Tibial nerve (tissue), 4 donors: ENCODE measurements at regions not wholly inside any gene's neighbourhood (a gene's known extent, or its start where the extent isn't known, plus 50 kb on each side); places are given as distances from the start of the nearest gene placed in this dataset.

ENCODE experiments used
- DNase-seq, 2 donors: peaks; one replicate each; pipeline ENCODE4 v3.0.0-alpha.2; 2019; ENCODE audit warnings: low spot score in 2 of 2
- H3K27ac ChIP-seq, 4 donors: fragments of 200-600 bp; sonication (generic) in 3 of 4; one replicate each; pipeline ENCODE4 v1.5.1; 2017 to 2019; ENCODE audit warnings: mild to moderate bottlenecking in 1 of 4
- H3K27me3 ChIP-seq, 2 donors: fragments of 200-600 bp; sonication (generic) in 1 of 2; one replicate each; pipeline versions ENCODE4 v1.5.1 to v1.6.0; 2017 to 2019
- H3K36me3 ChIP-seq, 3 donors: fragments of 200-600 bp; sonication (generic); one replicate each; pipeline ENCODE4 v1.5.1; 2018 to 2019
- H3K4me1 ChIP-seq, 4 donors: fragments of 200-600 bp; sonication (generic) in 3 of 4; one replicate each; pipeline ENCODE4 v1.5.1; 2017 to 2019
- H3K4me3 ChIP-seq, 4 donors: fragments of 200-600 bp; sonication (generic) in 3 of 4; one replicate each; pipeline ENCODE4 v1.5.1; 2017 to 2019; ENCODE audit warnings: mild to moderate bottlenecking in 1 of 4, moderate library complexity in 1 of 4
- H3K9me3 ChIP-seq, 4 donors: fragments of 200-600 bp; sonication (generic) in 3 of 4; one replicate each; pipeline ENCODE4 v1.5.1; 2017 to 2019
- EP300 ChIP-seq, 2 donors: sonication (generic); formaldehyde crosslinking; IDR thresholded peaks; one replicate each; pipeline ENCODE4 v1.6.1; 2017; ENCODE audit warnings: antibody characterized with exemption in 2 of 2, mild to moderate bottlenecking in 1 of 2
- POLR2A ChIP-seq, 2 donors: fragments of 450-650 bp; IDR thresholded peaks; one replicate each; pipeline ENCODE4 v1.6.1; 2017; ENCODE audit warnings: antibody characterized with exemption in 2 of 2, mild to moderate bottlenecking in 2 of 2, moderate library complexity in 2 of 2
- WGBS, 2 donors: methylation state at CpG; one replicate each; pipeline ENCODE4 v1.1.5; 2018; 5-methylcytosine and 5-hydroxymethylcytosine counted together
- TF ChIP-seq, protein P1 (sequence below), 5 experiments: fragments of 200-600 bp in 3 of 5; fragments of 450-650 bp in 2 of 5; sonication (generic) in 3 of 5; IDR thresholded peaks; one replicate each; pipeline ENCODE4 v1.5.1; 2016 to 2019; ENCODE audit warnings: antibody characterized with exemption in 5 of 5, mild to moderate bottlenecking in 3 of 5, moderate library complexity in 2 of 5

- TF ChIP-seq EP300 (IDR thresholded peaks at IDR 0.05) = no peak
- TF ChIP-seq POLR2A (IDR thresholded peaks at IDR 0.05) = no peak
- Histone ChIP-seq H3K4me1 (no peaks in the 10 kb centered on the region), H3K4me3 (no peak overlapping the region), H3K36me3 (no peaks in the 10 kb centered on the region), H3K27ac (no peak overlapping the region), H3K27me3 (no peaks in the 10 kb centered on the region), H3K9me3 (no peaks in the 10 kb centered on the region)
- 51 to 59% methylated on average over 3 of the region's 3 CpGs for WGBS, 2 donors
- no peak for DNase-seq
Observed at GRCh38 chr10:64546073-64546472, 1024.9 kb downstream of the REEP3 start.

- H3K36me3 ChIP-seq = no peaks in the 10 kb centered on the region
- DNase-seq = no peak
- H3K4me1 ChIP-seq = no peaks in the 10 kb centered on the region
- no peaks in the 10 kb centered on the region for H3K9me3 ChIP-seq
- TF ChIP-seq POLR2A (IDR thresholded peaks at IDR 0.05) (no peak), EP300 (IDR thresholded peaks at IDR 0.05) (no peak)
- TF ChIP-seq, protein P1, sequence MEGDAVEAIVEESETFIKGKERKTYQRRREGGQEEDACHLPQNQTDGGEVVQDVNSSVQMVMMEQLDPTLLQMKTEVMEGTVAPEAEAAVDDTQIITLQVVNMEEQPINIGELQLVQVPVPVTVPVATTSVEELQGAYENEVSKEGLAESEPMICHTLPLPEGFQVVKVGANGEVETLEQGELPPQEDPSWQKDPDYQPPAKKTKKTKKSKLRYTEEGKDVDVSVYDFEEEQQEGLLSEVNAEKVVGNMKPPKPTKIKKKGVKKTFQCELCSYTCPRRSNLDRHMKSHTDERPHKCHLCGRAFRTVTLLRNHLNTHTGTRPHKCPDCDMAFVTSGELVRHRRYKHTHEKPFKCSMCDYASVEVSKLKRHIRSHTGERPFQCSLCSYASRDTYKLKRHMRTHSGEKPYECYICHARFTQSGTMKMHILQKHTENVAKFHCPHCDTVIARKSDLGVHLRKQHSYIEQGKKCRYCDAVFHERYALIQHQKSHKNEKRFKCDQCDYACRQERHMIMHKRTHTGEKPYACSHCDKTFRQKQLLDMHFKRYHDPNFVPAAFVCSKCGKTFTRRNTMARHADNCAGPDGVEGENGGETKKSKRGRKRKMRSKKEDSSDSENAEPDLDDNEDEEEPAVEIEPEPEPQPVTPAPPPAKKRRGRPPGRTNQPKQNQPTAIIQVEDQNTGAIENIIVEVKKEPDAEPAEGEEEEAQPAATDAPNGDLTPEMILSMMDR (IDR thresholded peaks at IDR 0.05) = no peak
- no peaks in the 10 kb centered on the region for H3K27me3 ChIP-seq
- H3K4me3 ChIP-seq = no peak overlapping the region
- WGBS, 2 donors = 84 to 89% methylated on average over 3 of the region's 3 CpGs
- H3K27ac ChIP-seq = no peak overlapping the region
Observed at GRCh38 chr10:64547168-64547567, 1026.0 kb downstream of the REEP3 start.

- no peak for DNase-seq
- H3K27ac ChIP-seq = no peak overlapping the region
- H3K9me3 ChIP-seq = no peaks in the 10 kb centered on the region
- H3K4me3 ChIP-seq = no peak overlapping the region
- TF ChIP-seq POLR2A (IDR thresholded peaks at IDR 0.05) (no peak), EP300 (IDR thresholded peaks at IDR 0.05) (no peak)
- TF ChIP-seq, protein P1 (IDR thresholded peaks at IDR 0.05) = no peak
- no peaks in the 10 kb centered on the region for H3K36me3 ChIP-seq
- WGBS, 2 donors = 61 to 80% methylated on average over 5 of the region's 5 CpGs
- no peaks in the 10 kb centered on the region for H3K27me3 ChIP-seq
- H3K4me1 ChIP-seq = no peaks in the 10 kb centered on the region
Observed at GRCh38 chr10:64555666-64556065, 1034.5 kb downstream of the REEP3 start.

GRCh38 chr10:64558094-64558835, 1037.1 kb downstream of the REEP3 start:
- no peaks in the 10 kb centered on the region for H3K27me3 ChIP-seq
- no peak overlapping the region for H3K4me3 ChIP-seq
- WGBS, 2 donors = 38 to 53% methylated on average over 5 of the region's 5 CpGs
- no peaks in the 10 kb centered on the region for H3K4me1 ChIP-seq
- TF ChIP-seq EP300 (IDR thresholded peaks at IDR 0.05) = no peak
- TF ChIP-seq, protein P1 (IDR thresholded peaks at IDR 0.05) = no peak
- no peak for TF ChIP-seq POLR2A (IDR thresholded peaks at IDR 0.05)
- no peak overlapping the region for H3K27ac ChIP-seq
- DNase-seq = no peak
- no peaks in the 10 kb centered on the region for H3K36me3 ChIP-seq
- no peaks in the 10 kb centered on the region for H3K9me3 ChIP-seq

DNA sequence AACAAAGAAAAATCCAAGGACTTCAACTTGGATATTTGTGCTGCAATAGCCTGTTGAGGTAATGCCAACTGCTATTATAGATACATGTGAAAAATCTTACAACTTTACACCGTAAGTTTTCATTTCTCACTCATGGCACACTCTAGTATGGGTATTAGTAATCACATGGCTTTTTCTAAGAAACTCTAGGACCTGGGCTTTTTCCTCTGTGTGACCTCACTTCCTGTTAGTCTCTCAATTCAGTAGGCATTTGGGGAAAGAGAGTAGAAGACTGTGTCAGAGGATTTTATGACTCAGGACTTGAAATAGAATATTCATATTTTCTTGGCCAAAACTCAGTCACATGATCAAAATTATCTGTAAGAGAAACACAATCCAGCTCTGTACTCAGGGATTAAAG, 1049.9 kb downstream of the REEP3 start:
- Histone ChIP-seq H3K4me3 (no peak overlapping the region), H3K27me3 (no peaks in the 10 kb centered on the region), H3K4me1 (no peaks in the 10 kb centered on the region), H3K9me3 (peaks cover 0 to 17% (median 3%) of the 10 kb centered on the region in 4 donors), H3K36me3 (no peaks in the 10 kb centered on the region), H3K27ac (no peak overlapping the region)
- DNase-seq = no peak
- 77 to 89% methylated on average over 1 of the region's 1 CpG for WGBS, 2 donors
- TF ChIP-seq, protein P1 (IDR thresholded peaks at IDR 0.05) = no peak
- TF ChIP-seq EP300 (IDR thresholded peaks at IDR 0.05) (no peak), POLR2A (IDR thresholded peaks at IDR 0.05) (no peak)
